ENCODE measurements at regions not wholly inside any gene's neighbourhood (a gene's known extent, or its start where the extent isn't known, plus 50 kb on each side); places are given as distances from the start of the nearest gene placed in this dataset.

DNA sequence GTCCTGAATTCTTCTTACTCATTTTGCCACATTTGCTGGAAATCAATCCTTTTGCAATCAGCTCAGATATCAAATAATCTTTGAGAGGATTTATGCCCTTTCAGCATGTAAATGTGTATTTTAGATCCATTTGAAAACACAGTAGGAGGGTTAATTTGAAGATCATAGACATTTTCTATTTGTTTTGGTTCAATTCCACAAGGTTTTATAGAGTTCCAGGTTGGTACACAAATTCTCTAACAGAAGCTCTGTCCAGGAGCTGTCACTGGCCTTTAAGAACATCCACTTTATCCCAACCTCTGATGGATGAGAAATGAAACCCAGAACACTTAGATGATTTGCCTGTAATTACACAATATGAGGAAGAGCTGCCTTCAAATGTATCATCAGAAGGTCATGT, 157.3 kb upstream of the CHAC2 start:
- Mint-ChIP-seq H3K27ac (no peak overlapping the region), H3K4me1 (no peaks in the 10 kb centered on the region), H3K4me3 (no peak overlapping the region), H3K9me3 (no peaks in the 10 kb centered on the region), H3K27me3 (ENCODE audit: insufficient read depth, low read depth, poor library complexity) (no peaks in the 10 kb centered on the region), H3K36me3 (ENCODE audit: low read depth) (no peaks in the 10 kb centered on the region)
- H3K27me3 ChIP-seq (ENCODE audit: insufficient read depth), result no peaks in the 10 kb centered on the region
- H3K4me1 ChIP-seq (ENCODE audit: insufficient read depth), result no peaks in the 10 kb centered on the region
- no peak overlapping the region for H3K4me2 ChIP-seq
- no peaks in the 10 kb centered on the region for H3K79me2 ChIP-seq (replicated peaks; ENCODE audit: insufficient read depth)
- H3K36me3 ChIP-seq (ENCODE audit: insufficient read depth), result no peaks in the 10 kb centered on the region
- H3K9me2 ChIP-seq (ENCODE audit: insufficient read depth), result peaks cover 3% of the 10 kb centered on the region; the same call in 1 of the 2 replicates
- H2AFZ ChIP-seq, result no peak overlapping the region
- DNase-seq (ENCODE audit: low spot score) (no peak), ATAC-seq (no peak)
- no peaks in the 10 kb centered on the region for H3F3A ChIP-seq (replicated peaks; ENCODE audit: low read depth)
- H3K27ac ChIP-seq (ENCODE audit: low read depth), result no peak overlapping the region
- TF ChIP-seq POLR2AphosphoS5 (IDR thresholded peaks at IDR 0.05; ENCODE audit: low read depth) (no peak), STAT1 (IDR thresholded peaks at IDR 0.05; ENCODE audit: unreplicated experiment) (no peak), ETS1 (IDR thresholded peaks at IDR 0.05) (no peak), CREB1 (CRISPR knock-in tag; IDR thresholded peaks at IDR 0.05; ENCODE audit: low read depth) (no peak), EZH2 (IDR thresholded peaks at IDR 0.05; ENCODE audit: low read depth, unreplicated experiment) (no peak), NANOG (IDR thresholded peaks at IDR 0.05; ENCODE audit: borderline replicate concordance) (no peak), JUNB (IDR thresholded peaks at IDR 0.05; ENCODE audit: unreplicated experiment) (no peak), EZH2phosphoT487 (IDR thresholded peaks at IDR 0.05; ENCODE audit: unreplicated experiment) (no peak), ZNF114 (CRISPR knock-in tag; IDR thresholded peaks at IDR 0.05) (no peak), ZNF331 (CRISPR knock-in tag; IDR thresholded peaks at IDR 0.05; ENCODE audit: low read depth) (no peak)
- TF ChIP-seq, protein P1, sequence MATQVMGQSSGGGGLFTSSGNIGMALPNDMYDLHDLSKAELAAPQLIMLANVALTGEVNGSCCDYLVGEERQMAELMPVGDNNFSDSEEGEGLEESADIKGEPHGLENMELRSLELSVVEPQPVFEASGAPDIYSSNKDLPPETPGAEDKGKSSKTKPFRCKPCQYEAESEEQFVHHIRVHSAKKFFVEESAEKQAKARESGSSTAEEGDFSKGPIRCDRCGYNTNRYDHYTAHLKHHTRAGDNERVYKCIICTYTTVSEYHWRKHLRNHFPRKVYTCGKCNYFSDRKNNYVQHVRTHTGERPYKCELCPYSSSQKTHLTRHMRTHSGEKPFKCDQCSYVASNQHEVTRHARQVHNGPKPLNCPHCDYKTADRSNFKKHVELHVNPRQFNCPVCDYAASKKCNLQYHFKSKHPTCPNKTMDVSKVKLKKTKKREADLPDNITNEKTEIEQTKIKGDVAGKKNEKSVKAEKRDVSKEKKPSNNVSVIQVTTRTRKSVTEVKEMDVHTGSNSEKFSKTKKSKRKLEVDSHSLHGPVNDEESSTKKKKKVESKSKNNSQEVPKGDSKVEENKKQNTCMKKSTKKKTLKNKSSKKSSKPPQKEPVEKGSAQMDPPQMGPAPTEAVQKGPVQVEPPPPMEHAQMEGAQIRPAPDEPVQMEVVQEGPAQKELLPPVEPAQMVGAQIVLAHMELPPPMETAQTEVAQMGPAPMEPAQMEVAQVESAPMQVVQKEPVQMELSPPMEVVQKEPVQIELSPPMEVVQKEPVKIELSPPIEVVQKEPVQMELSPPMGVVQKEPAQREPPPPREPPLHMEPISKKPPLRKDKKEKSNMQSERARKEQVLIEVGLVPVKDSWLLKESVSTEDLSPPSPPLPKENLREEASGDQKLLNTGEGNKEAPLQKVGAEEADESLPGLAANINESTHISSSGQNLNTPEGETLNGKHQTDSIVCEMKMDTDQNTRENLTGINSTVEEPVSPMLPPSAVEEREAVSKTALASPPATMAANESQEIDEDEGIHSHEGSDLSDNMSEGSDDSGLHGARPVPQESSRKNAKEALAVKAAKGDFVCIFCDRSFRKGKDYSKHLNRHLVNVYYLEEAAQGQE (IDR thresholded peaks at IDR 0.05; ENCODE audit: unreplicated experiment), result no peak
- TF ChIP-seq, protein P2, sequence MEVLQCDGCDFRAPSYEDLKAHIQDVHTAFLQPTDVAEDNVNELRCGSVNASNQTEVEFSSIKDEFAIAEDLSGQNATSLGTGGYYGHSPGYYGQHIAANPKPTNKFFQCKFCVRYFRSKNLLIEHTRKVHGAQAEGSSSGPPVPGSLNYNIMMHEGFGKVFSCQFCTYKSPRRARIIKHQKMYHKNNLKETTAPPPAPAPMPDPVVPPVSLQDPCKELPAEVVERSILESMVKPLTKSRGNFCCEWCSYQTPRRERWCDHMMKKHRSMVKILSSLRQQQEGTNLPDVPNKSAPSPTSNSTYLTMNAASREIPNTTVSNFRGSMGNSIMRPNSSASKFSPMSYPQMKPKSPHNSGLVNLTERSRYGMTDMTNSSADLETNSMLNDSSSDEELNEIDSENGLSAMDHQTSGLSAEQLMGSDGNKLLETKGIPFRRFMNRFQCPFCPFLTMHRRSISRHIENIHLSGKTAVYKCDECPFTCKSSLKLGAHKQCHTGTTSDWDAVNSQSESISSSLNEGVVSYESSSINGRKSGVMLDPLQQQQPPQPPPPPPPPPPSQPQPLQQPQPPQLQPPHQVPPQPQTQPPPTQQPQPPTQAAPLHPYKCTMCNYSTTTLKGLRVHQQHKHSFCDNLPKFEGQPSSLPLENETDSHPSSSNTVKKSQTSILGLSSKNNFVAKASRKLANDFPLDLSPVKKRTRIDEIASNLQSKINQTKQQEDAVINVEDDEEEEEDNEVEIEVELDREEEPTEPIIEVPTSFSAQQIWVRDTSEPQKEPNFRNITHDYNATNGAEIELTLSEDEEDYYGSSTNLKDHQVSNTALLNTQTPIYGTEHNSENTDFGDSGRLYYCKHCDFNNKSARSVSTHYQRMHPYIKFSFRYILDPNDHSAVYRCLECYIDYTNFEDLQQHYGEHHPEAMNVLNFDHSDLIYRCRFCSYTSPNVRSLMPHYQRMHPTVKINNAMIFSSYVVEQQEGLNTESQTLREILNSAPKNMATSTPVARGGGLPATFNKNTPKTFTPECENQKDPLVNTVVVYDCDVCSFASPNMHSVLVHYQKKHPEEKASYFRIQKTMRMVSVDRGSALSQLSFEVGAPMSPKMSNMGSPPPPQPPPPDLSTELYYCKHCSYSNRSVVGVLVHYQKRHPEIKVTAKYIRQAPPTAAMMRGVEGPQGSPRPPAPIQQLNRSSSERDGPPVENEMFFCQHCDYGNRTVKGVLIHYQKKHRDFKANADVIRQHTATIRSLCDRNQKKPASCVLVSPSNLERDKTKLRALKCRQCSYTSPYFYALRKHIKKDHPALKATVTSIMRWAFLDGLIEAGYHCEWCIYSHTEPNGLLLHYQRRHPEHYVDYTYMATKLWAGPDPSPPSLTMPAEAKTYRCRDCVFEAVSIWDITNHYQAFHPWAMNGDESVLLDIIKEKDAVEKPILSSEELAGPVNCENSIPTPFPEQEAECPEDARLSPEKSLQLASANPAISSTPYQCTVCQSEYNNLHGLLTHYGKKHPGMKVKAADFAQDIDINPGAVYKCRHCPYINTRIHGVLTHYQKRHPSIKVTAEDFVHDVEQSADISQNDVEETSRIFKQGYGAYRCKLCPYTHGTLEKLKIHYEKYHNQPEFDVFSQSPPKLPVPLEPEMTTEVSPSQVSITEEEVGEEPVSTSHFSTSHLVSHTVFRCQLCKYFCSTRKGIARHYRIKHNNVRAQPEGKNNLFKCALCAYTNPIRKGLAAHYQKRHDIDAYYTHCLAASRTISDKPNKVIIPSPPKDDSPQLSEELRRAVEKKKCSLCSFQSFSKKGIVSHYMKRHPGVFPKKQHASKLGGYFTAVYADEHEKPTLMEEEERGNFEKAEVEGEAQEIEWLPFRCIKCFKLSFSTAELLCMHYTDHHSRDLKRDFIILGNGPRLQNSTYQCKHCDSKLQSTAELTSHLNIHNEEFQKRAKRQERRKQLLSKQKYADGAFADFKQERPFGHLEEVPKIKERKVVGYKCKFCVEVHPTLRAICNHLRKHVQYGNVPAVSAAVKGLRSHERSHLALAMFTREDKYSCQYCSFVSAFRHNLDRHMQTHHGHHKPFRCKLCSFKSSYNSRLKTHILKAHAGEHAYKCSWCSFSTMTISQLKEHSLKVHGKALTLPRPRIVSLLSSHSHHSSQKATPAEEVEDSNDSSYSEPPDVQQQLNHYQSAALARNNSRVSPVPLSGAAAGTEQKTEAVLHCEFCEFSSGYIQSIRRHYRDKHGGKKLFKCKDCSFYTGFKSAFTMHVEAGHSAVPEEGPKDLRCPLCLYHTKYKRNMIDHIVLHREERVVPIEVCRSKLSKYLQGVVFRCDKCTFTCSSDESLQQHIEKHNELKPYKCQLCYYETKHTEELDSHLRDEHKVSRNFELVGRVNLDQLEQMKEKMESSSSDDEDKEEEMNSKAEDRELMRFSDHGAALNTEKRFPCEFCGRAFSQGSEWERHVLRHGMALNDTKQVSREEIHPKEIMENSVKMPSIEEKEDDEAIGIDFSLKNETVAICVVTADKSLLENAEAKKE (CRISPR knock-in tag; IDR thresholded peaks at IDR 0.05), result no peak
- TF ChIP-seq, protein P3, sequence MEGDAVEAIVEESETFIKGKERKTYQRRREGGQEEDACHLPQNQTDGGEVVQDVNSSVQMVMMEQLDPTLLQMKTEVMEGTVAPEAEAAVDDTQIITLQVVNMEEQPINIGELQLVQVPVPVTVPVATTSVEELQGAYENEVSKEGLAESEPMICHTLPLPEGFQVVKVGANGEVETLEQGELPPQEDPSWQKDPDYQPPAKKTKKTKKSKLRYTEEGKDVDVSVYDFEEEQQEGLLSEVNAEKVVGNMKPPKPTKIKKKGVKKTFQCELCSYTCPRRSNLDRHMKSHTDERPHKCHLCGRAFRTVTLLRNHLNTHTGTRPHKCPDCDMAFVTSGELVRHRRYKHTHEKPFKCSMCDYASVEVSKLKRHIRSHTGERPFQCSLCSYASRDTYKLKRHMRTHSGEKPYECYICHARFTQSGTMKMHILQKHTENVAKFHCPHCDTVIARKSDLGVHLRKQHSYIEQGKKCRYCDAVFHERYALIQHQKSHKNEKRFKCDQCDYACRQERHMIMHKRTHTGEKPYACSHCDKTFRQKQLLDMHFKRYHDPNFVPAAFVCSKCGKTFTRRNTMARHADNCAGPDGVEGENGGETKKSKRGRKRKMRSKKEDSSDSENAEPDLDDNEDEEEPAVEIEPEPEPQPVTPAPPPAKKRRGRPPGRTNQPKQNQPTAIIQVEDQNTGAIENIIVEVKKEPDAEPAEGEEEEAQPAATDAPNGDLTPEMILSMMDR (conservative IDR thresholded peaks at IDR 0.05; ENCODE audit: low read depth in 2 of 2), result no peak
- H4K20me1 ChIP-seq (replicated peaks; ENCODE audit: insufficient read depth), result no peaks in the 10 kb centered on the region
- H3K4me3 ChIP-seq, result no peak overlapping the region

Data from GM23338 (cell line).